ENCODE measurements at regions not wholly inside any gene's neighbourhood (a gene's known extent, or its start where the extent isn't known, plus 50 kb on each side); places are given as distances from the start of the nearest gene placed in this dataset.
"Not testable (repeated sequence)": the region's sequence is repeated elsewhere in the genome, so short reads cannot be mapped to it uniquely, and the experiment has no call there.

DNA sequence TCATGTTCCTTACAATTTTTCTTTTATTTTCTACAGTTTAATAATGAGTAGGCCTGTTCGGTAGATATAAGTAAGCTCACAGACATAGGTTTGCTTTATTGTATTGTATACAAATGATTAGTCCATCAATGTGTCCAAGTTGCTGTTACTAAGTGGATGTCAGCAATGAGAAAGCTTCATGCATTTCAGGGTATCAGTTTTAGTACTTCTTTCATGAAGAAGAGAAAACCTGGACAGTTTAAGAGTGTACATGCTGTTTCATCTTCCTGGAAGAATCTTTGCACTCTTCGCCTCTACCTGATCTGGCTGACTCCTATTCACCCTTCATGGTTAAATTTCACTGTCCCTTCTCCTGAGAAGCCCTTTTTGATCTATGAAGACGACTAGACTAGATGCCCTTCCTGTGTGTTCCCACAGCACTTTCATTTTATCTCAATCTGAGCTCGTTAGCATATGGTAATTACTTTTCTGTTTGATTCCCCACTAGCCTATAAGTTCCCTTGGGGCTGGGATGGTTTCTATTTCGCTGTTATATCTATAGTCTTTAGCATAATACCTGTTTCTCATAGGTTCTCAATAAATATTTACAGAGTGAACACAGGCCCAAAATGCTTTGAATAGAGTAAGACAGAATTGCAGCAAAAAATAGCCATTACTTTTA lies 70.7 kb downstream of the CETN3 start:
- DNase-seq (ENCODE audit: low spot score) = no peak

DNA sequence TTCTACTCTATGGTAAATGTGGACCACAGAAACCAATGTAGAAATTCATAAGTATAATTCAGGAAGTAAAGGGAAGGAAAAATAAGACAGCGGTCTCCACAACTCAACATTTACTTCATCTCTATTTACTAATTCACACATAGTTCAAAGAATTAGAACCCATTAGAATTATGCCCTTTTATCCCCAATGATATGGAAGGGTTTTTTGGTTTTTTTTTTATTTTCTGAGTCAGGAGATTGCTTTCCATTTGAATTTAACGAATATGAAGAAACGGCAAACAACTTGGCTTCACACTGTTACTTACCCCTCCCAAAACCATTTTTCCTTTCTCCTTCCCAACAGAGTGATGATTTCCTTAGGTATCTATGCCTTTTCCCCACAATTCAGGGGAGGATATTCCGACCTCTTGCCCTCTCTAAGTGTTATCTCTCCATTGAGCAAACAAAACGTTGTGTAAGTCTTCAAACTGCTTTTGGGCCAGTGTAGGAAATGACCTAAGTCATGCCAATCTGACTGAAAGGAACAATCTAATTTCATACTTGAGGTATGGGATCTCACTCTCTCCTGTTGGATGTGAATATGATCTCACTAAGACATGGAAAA lies 72.0 kb downstream of the CETN3 start:
- no peak for DNase-seq (ENCODE audit: low spot score)

DNA sequence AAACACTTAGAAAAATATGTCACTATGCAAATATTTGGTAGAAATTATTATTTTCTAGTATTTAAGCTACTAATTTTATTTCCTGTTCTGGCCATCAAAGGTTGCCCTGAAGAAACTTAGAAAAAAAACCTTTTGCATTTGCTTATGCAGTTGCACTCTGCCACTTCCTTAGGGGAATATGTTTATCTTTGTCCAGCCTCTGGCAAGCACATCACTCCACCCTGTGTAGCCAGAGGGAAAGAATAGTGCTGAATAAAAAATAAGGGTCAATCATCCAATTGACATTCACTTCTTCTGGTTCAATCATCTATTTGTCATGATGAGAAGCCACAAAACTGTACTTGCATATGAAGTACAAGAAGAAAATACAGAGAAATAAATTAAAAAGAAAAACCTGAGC lies 72.8 kb downstream of the CETN3 start:
- no peak for DNase-seq (ENCODE audit: low spot score)

DNA sequence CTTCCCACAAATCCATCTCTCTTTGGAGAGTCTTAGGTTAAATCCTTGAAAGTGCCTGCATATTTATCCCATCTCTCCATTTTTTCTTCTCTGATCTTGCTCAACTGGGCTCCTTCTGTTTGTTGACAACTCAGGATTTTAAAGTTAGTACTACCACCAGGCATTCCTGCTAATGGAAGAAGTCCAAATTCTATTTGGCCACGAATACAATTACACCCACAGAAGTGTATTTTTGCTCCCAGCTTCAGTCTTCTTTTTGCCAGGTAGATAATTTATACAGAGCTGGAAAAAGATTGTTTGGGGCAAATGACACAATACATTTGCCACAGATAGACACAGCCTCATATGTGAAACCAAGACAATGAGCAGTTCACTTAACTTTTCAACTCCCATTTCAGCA lies 74.8 kb downstream of the CETN3 start:
- DNase-seq (ENCODE audit: low spot score) = no peak

DNA sequence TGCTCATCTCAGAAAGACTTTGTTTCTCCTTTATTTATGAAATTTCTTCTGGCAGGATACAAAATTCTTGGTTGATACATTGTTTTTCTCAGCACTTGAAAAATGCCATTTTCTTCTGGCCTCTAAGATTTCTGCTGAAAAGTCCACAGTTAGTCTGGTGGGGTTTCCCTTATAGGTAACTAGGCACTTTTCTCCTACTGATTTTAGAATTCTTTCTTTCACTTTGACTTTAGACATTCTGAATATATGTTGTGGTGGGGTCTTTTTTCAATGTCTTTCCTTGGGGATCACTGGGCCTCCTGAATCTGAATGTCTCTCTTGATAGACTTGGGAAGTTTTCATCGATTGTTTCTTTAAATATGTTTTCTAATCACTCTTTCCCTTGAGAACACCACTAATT lies 79.6 kb downstream of the CETN3 start:
- DNase-seq (ENCODE audit: low spot score) = no peak

DNA sequence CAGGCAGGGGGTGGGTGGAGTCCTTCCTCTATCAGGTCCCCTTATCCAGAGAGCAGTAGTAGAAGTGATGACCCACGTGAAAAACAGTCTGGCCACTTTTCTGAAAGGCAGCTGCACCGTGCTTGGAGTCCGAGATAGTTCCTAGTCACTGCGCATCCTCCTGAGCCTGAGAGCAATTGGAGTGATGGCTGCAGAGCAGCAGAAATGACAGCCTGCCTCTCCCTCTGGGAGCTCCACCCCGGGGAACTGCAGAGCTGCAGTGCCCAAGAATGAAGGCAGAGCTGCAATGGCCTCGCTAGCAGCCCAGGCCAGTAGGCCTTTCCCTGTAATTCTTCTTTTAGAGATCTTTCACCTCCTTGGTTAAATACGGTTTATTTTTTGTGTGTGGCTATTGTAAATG lies 82.6 kb downstream of the CETN3 start:
- DNase-seq (ENCODE audit: low spot score) = no peak

DNA sequence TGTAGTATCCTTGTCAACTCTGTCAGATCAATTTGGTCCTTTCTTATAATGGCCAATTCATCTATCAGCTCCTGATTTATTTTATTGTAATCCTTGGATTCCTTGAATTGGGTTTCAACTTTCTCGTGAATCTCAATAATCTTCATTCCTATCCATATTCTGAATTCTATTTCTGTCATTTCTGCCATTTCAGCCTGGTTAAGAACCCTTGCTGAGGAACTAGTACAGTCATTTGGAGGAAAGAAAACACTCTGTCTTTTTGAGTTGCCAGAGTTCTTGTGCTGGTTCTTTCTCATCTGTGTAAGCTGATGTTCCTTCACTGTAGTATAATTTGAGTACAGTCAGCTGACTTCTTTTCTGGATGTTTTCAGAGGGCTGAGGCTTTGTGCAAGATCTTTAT lies 84.5 kb downstream of the CETN3 start:
- DNase-seq (ENCODE audit: low spot score) = no peak

DNA sequence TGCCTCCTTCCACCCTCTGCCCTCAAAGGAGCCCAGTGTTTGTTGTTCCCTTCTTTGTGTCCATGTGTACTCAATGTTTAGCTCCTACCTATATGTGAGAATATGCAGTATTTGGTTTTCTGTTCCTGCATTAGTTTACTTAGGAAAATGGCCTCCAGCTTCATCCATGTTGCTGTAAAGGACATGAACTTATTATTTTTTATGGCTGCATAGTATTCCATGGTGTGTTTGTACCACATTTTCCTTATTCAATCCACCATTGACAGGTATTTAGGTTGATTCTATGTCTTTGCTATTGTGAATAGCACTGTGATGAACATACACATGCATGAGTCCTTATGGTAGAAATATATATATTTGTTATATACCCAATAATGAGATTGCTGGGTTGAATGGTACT lies 89.2 kb downstream of the CETN3 start:
- DNase-seq (ENCODE audit: low spot score) = not testable (repeated sequence)

DNA sequence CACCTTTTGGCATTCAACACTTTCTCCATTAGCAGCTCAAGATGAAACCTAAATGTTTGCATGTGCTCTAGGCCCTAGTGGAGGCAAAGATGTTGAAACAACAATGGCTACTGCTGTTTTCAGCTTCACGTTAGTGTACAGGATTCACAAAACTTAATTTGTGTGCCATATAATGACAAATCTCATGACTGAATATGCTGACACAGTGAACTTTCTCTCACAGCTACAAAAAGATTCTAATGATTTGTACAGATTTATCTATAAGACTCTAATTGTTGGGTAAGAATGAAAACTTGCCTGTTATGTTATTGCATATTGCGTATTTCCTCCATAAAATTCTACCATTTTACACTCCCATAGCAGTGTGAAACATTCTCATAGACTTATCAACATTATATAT lies 97.5 kb downstream of the CETN3 start:
- no peak for DNase-seq (ENCODE audit: low spot score)

DNA sequence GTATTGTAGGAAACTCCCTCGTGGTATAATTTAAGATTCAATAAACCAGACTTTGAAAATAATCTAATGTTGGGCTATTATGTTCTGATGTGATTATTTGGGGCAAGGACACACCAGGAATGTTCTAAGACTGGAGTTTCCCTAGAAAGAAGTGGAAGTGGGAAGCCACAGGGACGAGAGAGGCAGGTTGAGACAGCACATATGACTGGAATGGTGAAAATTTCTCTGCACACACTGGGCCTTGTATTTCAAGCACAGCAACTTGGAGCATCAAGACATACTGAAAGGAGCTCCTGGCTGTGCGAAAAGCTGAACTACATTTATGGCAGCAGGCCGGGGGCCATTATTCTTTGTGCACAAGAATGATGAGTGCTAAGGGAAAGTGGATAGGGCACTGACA lies 98.2 kb downstream of the CETN3 start:
- no peak for DNase-seq (ENCODE audit: low spot score)

DNA sequence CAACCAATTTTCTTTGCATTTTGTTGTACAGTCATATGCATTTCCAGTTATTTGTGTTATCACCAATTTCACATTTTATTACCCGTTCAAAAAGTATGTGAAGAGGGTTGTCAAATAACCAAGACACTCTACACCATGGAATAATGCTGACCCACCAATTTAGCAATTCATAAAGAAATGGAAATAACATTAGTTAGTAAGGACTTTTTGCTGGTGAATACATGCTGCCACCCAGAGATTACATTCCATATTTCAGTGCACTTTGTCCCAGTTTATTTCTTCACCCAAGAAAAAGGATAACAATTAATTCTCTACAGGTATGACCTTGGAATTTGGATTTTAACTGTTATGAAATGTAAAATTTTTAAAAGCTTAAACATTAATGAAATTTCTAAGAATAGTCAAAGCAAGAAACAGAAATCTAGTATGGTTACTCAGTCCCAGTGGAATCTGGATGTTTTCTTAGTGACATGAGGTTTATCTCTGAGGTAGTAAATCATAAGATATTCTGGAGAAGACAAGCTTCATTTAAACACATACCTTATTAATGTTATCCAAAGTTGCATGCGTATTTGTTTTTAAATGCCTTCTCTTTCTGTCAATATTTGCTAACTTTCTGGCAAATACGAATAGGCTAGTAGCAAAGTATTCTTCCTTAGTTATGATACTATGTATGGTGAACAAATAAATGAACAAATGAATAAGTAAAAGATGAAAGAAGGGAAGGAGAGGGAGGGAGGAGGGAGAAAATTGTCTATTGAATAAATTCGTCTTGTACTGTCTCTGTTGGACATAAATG lies 100.6 kb downstream of the CETN3 start:
- DNase-seq (ENCODE audit: low spot score) = no peak

DNA sequence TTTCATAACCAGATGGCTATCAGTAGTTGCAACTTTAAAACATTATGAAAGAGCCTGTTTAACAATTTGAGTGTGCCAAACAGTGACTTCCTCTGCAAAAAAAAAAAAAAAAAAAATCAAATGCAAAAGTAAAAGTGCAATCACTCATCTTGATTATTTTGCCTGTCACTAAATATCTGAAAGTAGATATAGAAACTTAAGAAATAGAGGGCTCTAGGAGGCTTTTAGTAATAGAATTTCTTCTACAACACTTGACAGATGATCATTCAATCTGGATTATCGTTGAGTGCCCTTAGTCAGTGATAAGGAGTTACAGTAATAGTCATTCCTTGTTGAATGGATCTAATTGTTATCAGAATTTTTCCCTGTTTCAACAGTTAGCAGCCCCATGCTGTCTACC lies 101.8 kb downstream of the CETN3 start:
- DNase-seq (ENCODE audit: low spot score) = no peak

DNA sequence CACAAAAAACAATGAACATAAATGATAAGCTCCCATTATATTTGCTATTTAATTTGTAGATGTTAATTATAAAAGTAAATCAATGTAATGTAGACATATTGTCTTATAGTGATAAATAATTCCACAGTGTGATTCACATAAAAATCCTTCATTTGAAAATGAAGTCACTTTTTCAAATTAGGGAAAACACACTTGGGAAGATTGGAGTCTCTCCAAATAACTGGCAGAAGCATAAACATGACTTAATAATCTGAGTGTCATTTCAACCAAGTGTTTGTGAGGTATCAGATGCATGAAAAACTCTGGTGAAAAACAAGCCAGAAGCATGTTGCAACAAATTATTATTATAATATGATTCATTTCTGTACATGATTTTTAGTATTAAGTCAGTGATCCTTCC lies 102.2 kb downstream of the CETN3 start:
- DNase-seq (ENCODE audit: low spot score) = no peak

DNA sequence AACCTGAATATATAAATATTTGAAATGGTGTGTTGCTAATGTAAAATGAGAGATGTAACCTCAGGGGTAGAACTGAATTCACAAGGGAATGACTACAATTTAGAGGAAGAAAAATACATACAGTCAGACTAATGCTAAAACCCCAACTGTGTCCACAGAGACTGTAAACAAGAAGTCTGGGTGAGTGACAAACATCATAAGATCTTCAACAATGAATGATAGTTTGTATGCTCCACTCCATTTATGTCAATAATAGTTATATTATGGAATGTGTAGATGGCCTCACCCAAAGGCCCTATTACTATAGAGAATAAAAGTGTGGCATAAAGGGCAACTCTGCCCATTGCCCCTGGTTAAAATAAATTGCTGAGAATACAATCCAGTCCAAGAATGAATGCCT lies 102.9 kb downstream of the CETN3 start:
- no peak for DNase-seq (ENCODE audit: low spot score)

DNA sequence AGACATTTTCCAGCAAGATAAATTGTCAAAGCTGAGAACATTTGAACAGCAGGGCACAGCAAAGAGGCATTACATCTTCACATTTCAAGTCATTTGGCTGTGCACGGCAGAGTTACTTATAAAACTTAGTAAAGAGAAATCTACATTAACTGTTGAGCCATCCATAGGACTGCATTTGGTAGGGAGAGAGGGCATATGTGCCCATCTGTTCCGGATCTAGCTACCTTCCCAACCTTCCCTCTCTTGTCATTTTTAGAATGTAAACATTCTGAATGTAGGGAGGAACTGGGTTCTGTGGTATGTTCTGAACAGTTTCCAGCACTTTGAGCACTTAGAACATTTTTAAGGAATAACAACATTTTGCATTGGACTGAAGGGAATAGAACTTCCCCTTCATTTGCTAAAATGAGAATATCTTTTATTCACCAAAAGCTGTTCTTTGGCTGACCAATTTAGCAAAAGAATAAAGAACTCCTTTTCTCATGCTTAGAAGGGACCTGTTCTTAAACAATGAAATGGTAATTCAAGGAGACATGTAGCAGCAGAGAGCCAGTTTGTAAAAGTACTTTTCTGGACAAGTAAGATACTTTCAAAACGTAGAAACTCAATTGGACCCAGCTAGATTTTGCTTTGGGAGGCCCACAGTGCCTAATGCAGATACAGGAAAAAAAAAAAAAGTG lies 104.4 kb downstream of the CETN3 start:
- DNase-seq (ENCODE audit: low spot score) = no peak

DNA sequence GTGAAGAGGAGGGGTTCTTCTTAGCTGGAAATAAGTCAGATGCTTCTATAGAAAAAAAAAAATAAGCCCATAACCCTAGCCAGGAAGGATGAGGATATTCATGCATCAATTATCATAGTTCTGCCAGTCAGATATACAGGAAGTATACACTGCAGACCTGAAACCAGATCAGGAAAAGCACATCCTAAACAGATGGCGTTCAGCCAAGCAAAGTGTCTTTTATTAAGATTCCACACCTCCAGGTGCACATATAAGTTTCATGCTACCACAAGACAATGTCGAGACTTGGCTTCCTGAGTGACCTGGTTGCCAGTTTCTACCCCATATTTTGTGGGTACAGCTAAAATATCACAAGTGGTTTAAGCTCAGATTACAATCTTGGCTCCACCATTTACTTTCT lies 108.3 kb downstream of the CETN3 start:
- no peak for DNase-seq (ENCODE audit: low spot score)

DNA sequence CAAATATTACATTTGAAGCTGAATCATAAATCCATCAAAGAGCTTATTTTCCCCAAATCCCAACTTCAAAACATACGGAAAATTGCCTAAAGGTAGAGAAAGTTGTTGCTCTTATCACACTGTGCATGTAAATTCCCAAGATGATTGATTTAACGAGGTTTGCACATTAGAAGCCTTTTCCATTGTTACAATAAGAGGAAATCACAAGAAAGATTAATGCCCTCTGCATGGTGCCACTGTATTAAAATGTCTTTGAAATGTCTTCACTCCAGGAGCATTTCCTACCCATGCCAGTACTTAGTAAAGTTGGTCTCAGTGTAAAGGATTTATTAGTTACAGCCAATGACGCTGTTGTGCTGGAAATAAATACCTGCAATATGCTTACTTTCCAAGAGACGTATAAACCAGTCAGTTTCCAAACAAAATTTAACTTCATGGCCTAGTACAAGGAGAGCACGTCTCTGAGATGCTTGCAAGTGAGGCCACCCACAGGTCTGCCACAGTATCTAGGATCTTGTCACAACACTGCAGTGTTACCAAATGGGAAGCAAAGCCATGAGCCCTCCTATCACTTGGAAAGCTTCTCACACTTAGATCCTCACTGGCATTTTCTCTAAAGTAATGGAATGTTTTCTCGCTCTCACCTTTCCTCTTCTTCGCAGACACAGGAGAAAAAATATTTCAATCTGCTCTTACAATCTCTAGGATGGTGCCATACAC lies 112.4 kb downstream of the CETN3 start:
- DNase-seq (ENCODE audit: low spot score) = no peak

DNA sequence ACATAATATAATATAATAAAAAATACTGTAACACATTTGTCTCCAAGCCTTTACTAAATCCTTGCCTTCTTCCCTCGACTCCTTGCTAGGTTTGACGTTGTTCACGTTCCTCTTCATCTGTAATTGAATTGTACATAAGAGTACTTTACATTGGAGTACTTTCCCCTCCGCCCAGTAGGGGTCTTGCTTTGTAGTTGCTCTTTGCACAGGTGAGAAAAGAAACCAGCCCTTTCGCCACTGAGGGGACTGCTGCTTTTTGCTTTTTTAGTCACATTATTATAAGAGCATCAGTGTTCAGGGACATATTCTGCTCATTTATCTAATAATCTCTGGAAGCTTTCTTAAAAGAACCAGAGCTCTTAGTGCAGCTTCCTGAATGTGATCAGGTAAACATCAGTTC lies 115.0 kb downstream of the CETN3 start:
- DNase-seq (ENCODE audit: low spot score) = no peak

DNA sequence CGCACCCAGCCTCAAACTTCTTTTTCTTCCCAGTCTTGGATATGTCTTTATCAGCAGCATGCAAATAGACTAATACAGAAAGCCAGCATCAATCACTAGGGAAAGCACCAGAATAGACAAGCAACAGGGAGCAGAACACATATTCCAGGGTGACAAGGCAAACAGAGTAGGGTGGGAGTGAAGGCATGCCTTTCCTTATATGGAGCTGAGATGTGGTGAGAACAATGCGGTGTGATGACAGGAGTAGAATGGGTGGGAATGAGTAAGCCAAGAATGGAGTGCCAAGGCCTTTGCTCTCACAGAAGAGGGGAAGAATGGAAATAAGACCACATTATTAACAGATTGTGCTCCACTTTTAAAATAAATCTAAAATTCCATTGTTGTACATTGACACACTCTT lies 115.6 kb downstream of the CETN3 start:
- DNase-seq (ENCODE audit: low spot score) = no peak

DNA sequence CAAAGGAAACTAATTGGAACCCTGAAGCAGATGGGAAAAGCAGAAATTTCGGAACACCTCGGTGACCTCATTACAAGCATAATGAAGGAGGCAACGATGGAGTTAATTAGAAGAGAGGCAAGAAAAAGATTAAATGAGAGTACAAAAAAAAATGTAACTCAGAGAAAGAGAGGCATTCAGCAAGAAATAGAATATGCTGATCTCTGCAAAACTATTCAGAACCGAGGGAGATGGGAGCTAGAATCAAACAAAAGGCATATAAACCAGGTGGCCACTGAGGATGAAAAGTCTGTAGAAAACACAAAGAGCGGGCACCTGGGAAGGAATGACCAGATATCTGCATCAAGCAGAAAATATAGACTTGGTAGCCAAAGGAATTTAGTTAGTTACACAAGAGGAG lies 118.9 kb downstream of the CETN3 start:
- no peak for DNase-seq (ENCODE audit: low spot score)

DNA sequence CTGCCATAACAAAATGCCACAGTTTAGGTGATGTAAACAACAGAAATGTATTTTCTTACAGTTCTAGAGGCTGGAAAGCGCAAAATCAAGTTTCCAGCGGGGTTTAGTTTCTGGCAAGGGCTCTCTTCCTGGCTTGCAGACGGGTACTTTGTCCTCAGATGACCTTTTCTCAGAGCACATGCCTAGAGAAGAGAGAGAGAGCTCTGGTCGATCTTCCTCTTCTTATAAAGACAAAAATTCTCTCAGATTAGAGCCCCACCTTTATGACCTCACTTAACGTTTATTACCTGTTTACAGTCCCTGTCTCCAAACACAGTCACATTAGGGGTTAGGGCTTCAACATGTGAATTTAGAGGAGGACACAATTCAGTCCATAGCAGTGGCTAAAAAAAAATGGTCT lies 119.7 kb downstream of the CETN3 start:
- DNase-seq (ENCODE audit: low spot score) = no peak

DNA sequence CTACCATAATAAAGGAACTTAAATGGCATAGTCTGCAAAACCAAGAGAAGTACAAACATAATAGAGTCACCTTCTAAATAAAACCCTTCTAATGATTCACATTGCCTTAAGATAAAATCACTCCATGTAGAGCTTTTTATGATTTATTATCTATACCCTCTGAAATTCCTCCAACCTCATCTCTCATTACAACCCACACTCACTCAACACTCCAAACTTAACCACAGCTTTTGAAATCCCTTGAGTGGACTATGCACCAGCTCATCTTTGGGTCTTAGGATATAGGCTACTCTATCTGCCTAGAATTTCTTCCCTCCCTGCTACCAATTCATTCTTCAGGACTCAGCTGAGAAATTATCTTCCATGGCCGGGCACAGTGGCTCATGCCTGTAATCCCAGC lies 122.5 kb downstream of the CETN3 start:
- DNase-seq (ENCODE audit: low spot score) = no peak
